ENCODE measurements at regions not wholly inside any gene's neighbourhood (a gene's known extent, or its start where the extent isn't known, plus 50 kb on each side); places are given as distances from the start of the nearest gene placed in this dataset.

- no peak overlapping the region for H3K9ac ChIP-seq (ENCODE audit: low read length)
- no peak overlapping the region for H2AFZ ChIP-seq (ENCODE audit: low read depth, low read length)
- no peaks in the 10 kb centered on the region for H3K9me2 ChIP-seq (ENCODE audit: insufficient read depth, low read length)
- no peaks in the 10 kb centered on the region for H3K36me3 ChIP-seq (ENCODE audit: insufficient read depth, low read length)
- no peak overlapping the region for H3K4me3 ChIP-seq (ENCODE audit: low read length)
- H3F3A ChIP-seq (ENCODE audit: insufficient read depth, low read length, poor library complexity, severe bottlenecking), result no peaks in the 10 kb centered on the region
- H3K9me3 ChIP-seq (ENCODE audit: low read length), result no peaks in the 10 kb centered on the region
- no peak overlapping the region for H3K4me2 ChIP-seq (ENCODE audit: low read length)
- no peaks in the 10 kb centered on the region for H3K27me3 ChIP-seq (ENCODE audit: insufficient read depth, low read depth, low read length)
- no peak overlapping the region for H3K27ac ChIP-seq (ENCODE audit: low read length)
- H4K20me1 ChIP-seq (ENCODE audit: insufficient read depth), result no peaks in the 10 kb centered on the region
- no peaks in the 10 kb centered on the region for H3K79me2 ChIP-seq (replicated peaks; ENCODE audit: insufficient read depth, low read length)
- TF ChIP-seq TAF1 (IDR thresholded peaks at IDR 0.05; ENCODE audit: low read depth) (no peak), SMC3 (conservative IDR thresholded peaks at IDR 0.05; ENCODE audit: poor library complexity) (no peak), CTCF (IDR thresholded peaks at IDR 0.05; ENCODE audit: poor library complexity, severe bottlenecking) (no peak), EZH2 (IDR thresholded peaks at IDR 0.05; ENCODE audit: borderline replicate concordance, insufficient read depth, low read length, poor library complexity, severe bottlenecking) (no peak), EP300 (conservative IDR thresholded peaks at IDR 0.05; ENCODE audit: poor library complexity, severe bottlenecking) (no peak), RAD21 (conservative IDR thresholded peaks at IDR 0.05) (no peak), POLR2AphosphoS5 (IDR thresholded peaks at IDR 0.05) (no peak), REST (IDR thresholded peaks at IDR 0.05; ENCODE audit: borderline replicate concordance) (no peak), MXI1 (conservative IDR thresholded peaks at IDR 0.05; ENCODE audit: poor library complexity, severe bottlenecking) (no peak)
Observed at GRCh38 chr2:156896294-156896693, 361.2 kb upstream of the GALNT5 start.

GRCh38 chr2:156897548-156897947 lies 360.0 kb upstream of the GALNT5 start:
- Histone ChIP-seq H3F3A (ENCODE audit: insufficient read depth, low read length, poor library complexity, severe bottlenecking) (no peaks in the 10 kb centered on the region), H3K9me2 (ENCODE audit: insufficient read depth, low read length) (no peaks in the 10 kb centered on the region), H3K79me2 (replicated peaks; ENCODE audit: insufficient read depth, low read length) (no peaks in the 10 kb centered on the region), H3K4me3 (ENCODE audit: low read length) (no peak overlapping the region), H4K20me1 (ENCODE audit: insufficient read depth) (no peaks in the 10 kb centered on the region), H3K36me3 (ENCODE audit: insufficient read depth, low read length) (no peaks in the 10 kb centered on the region), H3K27me3 (ENCODE audit: insufficient read depth, low read depth, low read length) (no peaks in the 10 kb centered on the region), H3K27ac (ENCODE audit: low read length) (no peak overlapping the region), H2AFZ (ENCODE audit: low read depth, low read length) (no peak overlapping the region), H3K9me3 (ENCODE audit: low read length) (no peaks in the 10 kb centered on the region), H3K9ac (ENCODE audit: low read length) (no peak overlapping the region), H3K4me2 (ENCODE audit: low read length) (no peak overlapping the region)
- TF ChIP-seq POLR2AphosphoS5 (IDR thresholded peaks at IDR 0.05) (no peak), RAD21 (conservative IDR thresholded peaks at IDR 0.05) (no peak), REST (IDR thresholded peaks at IDR 0.05; ENCODE audit: borderline replicate concordance) (no peak), MXI1 (conservative IDR thresholded peaks at IDR 0.05; ENCODE audit: poor library complexity, severe bottlenecking) (no peak), EP300 (conservative IDR thresholded peaks at IDR 0.05; ENCODE audit: poor library complexity, severe bottlenecking) (no peak), CTCF (IDR thresholded peaks at IDR 0.05; ENCODE audit: poor library complexity, severe bottlenecking) (no peak), TAF1 (IDR thresholded peaks at IDR 0.05; ENCODE audit: low read depth) (no peak), SMC3 (conservative IDR thresholded peaks at IDR 0.05; ENCODE audit: poor library complexity) (no peak), EZH2 (IDR thresholded peaks at IDR 0.05; ENCODE audit: borderline replicate concordance, insufficient read depth, low read length, poor library complexity, severe bottlenecking) (no peak)
